ENCODE measurements at regions not wholly inside any gene's neighbourhood (a gene's known extent, or its start where the extent isn't known, plus 50 kb on each side); places are given as distances from the start of the nearest gene placed in this dataset.

DNA sequence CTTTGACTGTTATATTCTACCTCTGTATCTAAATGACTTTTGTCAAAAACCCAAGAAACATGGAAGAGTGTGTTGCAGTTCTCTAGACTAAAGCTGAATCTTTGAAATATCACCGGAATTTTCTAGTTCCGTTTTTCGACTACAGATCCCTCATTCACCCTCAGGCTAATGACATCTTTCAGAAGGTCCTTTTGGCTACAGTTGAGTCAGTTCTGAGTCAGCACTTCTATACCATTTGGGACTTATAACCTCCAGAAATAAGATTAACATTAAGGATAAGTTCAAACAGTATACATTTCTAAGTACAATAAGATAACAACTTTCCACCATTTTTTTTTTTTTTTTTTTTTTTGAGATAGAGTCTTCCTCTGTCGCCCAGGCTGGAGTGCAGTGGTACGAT is 331.0 kb upstream of the CPXCR1 start:
- no peaks in the 10 kb centered on the region for H3K27me3 ChIP-seq (ENCODE audit: control insufficient read depth in 1 of 2, insufficient read depth in 2 of 2, low read length in 2 of 2)
- in situ Hi-C loops (cut with HindIII; ENCODE audit: extremely low pct_ligation_motif_present, low pct_unique_long_range_greater_than_20kb) = no loop called here
- no peak overlapping the region for H3K27ac ChIP-seq (ENCODE audit: extremely low read length, insufficient read depth, low read length)
- no peaks in the 10 kb centered on the region for H4K20me1 ChIP-seq (ENCODE audit: insufficient read depth, low read length)
- ATAC-seq = no peak
- no peaks in the 10 kb centered on the region for H3K36me3 ChIP-seq (replicated peaks in 1 of 2; ENCODE audit: control insufficient read depth in 1 of 2, insufficient read depth in 2 of 2, low read length in 2 of 2)
- no peak for TF ChIP-seq NFE2L2 (IDR thresholded peaks at IDR 0.05; ENCODE audit: low read length)
- TF ChIP-seq GPN1 (CRISPR knock-in tag; IDR thresholded peaks at IDR 0.05; ENCODE audit: borderline replicate concordance) = no peak
- peak in 1 of 2 experiments; percentile 52; a peak in 2 of 4 replicates for TF ChIP-seq MAFK (conservative IDR thresholded peaks at IDR 0.05 in 1 of 2, IDR thresholded peaks at IDR 0.05 in 1 of 2; ENCODE audit: low read length in 2 of 2)
- POLR2A ChIA-PET = no interaction called here
- CTCF ChIA-PET (ENCODE audit: low intra/inter-chr PET ratio, low total read pairs) = no interaction called here
- H3K79me2 ChIP-seq (ENCODE audit: insufficient read depth, low read length) = no peaks in the 10 kb centered on the region
- no peak for FAIRE-seq
- H3K4me3 ChIP-seq (replicated peaks in 1 of 3; ENCODE audit: insufficient read depth in 1 of 3, low read depth in 2 of 3, low read length in 3 of 3) = no peak overlapping the region
- intact Hi-C loops (cut with micrococcal nuclease; ENCODE audit: unreplicated experiment) = no loop called here
- peak overlapping the region; percentile 15 for H2AFZ ChIP-seq (ENCODE audit: low read length)
- H3K9ac ChIP-seq (ENCODE audit: insufficient read depth, low read depth, low read length) = no peak overlapping the region
- no peak overlapping the region for H3K4me2 ChIP-seq (ENCODE audit: low read depth, low read length)
- H3K9me3 ChIP-seq (ENCODE audit: low read length) = no peaks in the 10 kb centered on the region
- no peaks in the 10 kb centered on the region for H3K4me1 ChIP-seq (ENCODE audit: insufficient read depth, low read length)
- 72% methylated on average over 5 of the region's 5 CpGs for WGBS (ENCODE audit: low lambda C conversion rate)
- DNase-seq (ENCODE audit: low spot score) = no peak
- no TSS peak for BruUV-seq (replicated peaks)

DNA sequence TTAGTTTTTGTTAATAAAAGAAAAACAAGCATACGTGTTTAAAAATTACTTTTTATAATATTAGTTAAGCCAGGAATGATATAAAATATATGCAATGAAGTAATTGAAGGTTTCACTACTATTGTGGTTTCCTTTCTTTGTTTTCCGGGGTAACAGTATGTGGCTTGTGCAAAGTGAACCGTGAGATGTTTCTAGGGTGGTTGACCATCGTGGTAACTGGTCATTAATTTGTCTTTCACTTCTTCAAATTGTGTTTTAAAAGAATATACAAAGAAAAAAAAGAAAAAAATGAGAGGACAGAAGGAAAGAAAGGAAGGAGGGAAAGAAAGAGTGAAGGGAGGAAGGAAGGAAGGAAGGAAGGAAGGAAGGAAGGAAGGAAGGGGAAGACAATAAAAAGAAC is 330.1 kb upstream of the CPXCR1 start:
- 24% methylated on average over 4 of the region's 4 CpGs for WGBS (ENCODE audit: low lambda C conversion rate)
- in situ Hi-C loops (cut with HindIII; ENCODE audit: extremely low pct_ligation_motif_present, low pct_unique_long_range_greater_than_20kb) (no loop called here), intact Hi-C loops (cut with micrococcal nuclease; ENCODE audit: unreplicated experiment) (no loop called here)
- no peak overlapping the region for H3K4me3 ChIP-seq (replicated peaks in 1 of 3; ENCODE audit: insufficient read depth in 1 of 3, low read depth in 2 of 3, low read length in 3 of 3)
- H2AFZ ChIP-seq (ENCODE audit: low read length) = no peak overlapping the region
- no peaks in the 10 kb centered on the region for H4K20me1 ChIP-seq (ENCODE audit: insufficient read depth, low read length)
- no peak overlapping the region for H3K27ac ChIP-seq (ENCODE audit: extremely low read length, insufficient read depth, low read length)
- no peaks in the 10 kb centered on the region for H3K27me3 ChIP-seq (ENCODE audit: control insufficient read depth in 1 of 2, insufficient read depth in 2 of 2, low read length in 2 of 2)
- BruUV-seq (replicated peaks) = no TSS peak
- CTCF ChIA-PET (ENCODE audit: low intra/inter-chr PET ratio, low total read pairs) = no interaction called here
- no peaks in the 10 kb centered on the region for H3K4me1 ChIP-seq (ENCODE audit: insufficient read depth, low read length)
- H3K79me2 ChIP-seq (ENCODE audit: insufficient read depth, low read length) = no peaks in the 10 kb centered on the region
- POLR2A ChIA-PET = no interaction called here
- H3K4me2 ChIP-seq (ENCODE audit: low read depth, low read length) = no peak overlapping the region
- TF ChIP-seq CHD4 (IDR thresholded peaks at IDR 0.05; ENCODE audit: borderline replicate concordance, low read length) = no peak
- TF ChIP-seq SRSF9 (IDR thresholded peaks at IDR 0.05; ENCODE audit: borderline replicate concordance, insufficient read depth, low read depth, low read length, poor library complexity, severe bottlenecking) = no peak
- TF ChIP-seq EZH2 (conservative IDR thresholded peaks at IDR 0.05; ENCODE audit: low read depth, low read length) = no peak
- no peak for TF ChIP-seq ZNF788 (CRISPR knock-in tag; IDR thresholded peaks at IDR 0.05; ENCODE audit: borderline replicate concordance)
- TF ChIP-seq, protein P1, sequence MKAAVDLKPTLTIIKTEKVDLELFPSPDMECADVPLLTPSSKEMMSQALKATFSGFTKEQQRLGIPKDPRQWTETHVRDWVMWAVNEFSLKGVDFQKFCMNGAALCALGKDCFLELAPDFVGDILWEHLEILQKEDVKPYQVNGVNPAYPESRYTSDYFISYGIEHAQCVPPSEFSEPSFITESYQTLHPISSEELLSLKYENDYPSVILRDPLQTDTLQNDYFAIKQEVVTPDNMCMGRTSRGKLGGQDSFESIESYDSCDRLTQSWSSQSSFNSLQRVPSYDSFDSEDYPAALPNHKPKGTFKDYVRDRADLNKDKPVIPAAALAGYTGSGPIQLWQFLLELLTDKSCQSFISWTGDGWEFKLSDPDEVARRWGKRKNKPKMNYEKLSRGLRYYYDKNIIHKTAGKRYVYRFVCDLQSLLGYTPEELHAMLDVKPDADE (CRISPR knock-in tag; IDR thresholded peaks at IDR 0.05) = no peak
- TF ChIP-seq, protein P2, sequence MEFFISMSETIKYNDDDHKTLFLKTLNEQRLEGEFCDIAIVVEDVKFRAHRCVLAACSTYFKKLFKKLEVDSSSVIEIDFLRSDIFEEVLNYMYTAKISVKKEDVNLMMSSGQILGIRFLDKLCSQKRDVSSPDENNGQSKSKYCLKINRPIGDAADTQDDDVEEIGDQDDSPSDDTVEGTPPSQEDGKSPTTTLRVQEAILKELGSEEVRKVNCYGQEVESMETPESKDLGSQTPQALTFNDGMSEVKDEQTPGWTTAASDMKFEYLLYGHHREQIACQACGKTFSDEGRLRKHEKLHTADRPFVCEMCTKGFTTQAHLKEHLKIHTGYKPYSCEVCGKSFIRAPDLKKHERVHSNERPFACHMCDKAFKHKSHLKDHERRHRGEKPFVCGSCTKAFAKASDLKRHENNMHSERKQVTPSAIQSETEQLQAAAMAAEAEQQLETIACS (CRISPR knock-in tag; IDR thresholded peaks at IDR 0.05) = no peak
- TF ChIP-seq, protein P3, sequence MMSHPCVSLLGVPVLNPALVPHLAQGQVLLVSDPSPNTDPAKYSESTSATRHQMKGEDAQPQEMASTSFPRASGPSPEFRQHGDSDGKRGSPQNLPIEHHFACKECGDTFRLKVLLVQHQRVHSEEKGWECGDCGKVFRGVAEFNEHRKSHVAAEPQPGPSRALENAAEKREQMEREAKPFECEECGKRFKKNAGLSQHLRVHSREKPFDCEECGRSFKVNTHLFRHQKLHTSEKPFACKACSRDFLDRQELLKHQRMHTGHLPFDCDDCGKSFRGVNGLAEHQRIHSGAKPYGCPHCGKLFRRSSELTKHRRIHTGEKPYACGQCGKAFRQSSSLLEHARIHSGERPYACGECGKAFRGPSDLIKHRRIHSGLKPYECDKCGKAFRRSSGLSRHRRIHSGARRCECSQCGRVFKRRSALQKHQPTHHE (CRISPR knock-in tag; IDR thresholded peaks at IDR 0.05; ENCODE audit: borderline replicate concordance) = no peak
- no peak for TF ChIP-seq ZNF83 (CRISPR knock-in tag; IDR thresholded peaks at IDR 0.05; ENCODE audit: borderline replicate concordance)
- TF ChIP-seq, protein P4, sequence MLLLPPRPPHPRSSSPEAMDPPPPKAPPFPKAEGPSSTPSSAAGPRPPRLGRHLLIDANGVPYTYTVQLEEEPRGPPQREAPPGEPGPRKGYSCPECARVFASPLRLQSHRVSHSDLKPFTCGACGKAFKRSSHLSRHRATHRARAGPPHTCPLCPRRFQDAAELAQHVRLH (CRISPR knock-in tag; IDR thresholded peaks at IDR 0.05; ENCODE audit: borderline replicate concordance, low read depth) = no peak
- no peak for TF ChIP-seq ZNF546 (CRISPR knock-in tag; conservative IDR thresholded peaks at IDR 0.05)
- no peak for TF ChIP-seq ZNF20 (CRISPR knock-in tag; IDR thresholded peaks at IDR 0.05)
- FAIRE-seq (no peak), DNase-seq (ENCODE audit: low spot score) (no peak), ATAC-seq (no peak)
- no peaks in the 10 kb centered on the region for H3K9me3 ChIP-seq (ENCODE audit: low read length)
- no peak overlapping the region for H3K9ac ChIP-seq (ENCODE audit: insufficient read depth, low read depth, low read length)
- H3K36me3 ChIP-seq (replicated peaks in 1 of 2; ENCODE audit: control insufficient read depth in 1 of 2, insufficient read depth in 2 of 2, low read length in 2 of 2) = no peaks in the 10 kb centered on the region

Measured in HepG2 (cell line).